Rectal smooth muscle tissue (tissue), 1 donor: ENCODE measurements at regions not wholly inside any gene's neighbourhood (a gene's known extent, or its start where the extent isn't known, plus 50 kb on each side); places are given as distances from the start of the nearest gene placed in this dataset.

Source experiments
- H3K27ac ChIP-seq: one replicate; pipeline ENCODE4 v1.7.0; 2013; ENCODE audit warnings: low read depth, low read length, inconsistent platforms
- H3K27me3 ChIP-seq: one replicate; pipeline ENCODE4 v1.7.0; 2013; ENCODE audit warnings: low read length; ENCODE audit not compliant: control insufficient read depth, insufficient read depth
- H3K36me3 ChIP-seq: one replicate; pipeline ENCODE4 v1.7.0; 2013; ENCODE audit warnings: low read length; ENCODE audit not compliant: control insufficient read depth, insufficient read depth
- H3K4me1 ChIP-seq: one replicate; pipeline ENCODE4 v1.7.0; 2013; ENCODE audit warnings: low read length; ENCODE audit not compliant: control insufficient read depth, insufficient read depth
- H3K4me3 ChIP-seq: one replicate; pipeline ENCODE4 v1.7.0; 2013; ENCODE audit warnings: low read length
- H3K9ac ChIP-seq: one replicate; pipeline ENCODE4 v1.7.0; 2013; ENCODE audit warnings: low read length

DNA sequence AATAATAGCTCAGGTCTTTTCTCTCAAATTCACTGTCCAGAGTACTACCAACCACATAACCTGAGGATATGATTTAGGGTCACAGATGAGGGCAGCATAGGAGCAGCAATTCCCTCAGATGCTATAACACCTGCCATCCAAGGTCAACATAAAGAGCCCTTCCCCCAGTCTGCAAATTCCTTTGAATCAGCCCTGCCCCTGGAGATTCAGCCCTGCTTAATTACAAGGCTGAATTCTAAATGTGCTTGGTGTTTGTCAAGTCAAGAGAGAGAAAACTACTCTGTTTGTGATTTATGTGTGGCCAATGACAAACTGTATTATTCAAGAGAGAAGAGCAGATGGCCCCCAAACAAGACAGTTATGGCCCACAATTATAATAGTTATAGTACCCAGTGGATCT lies 195.7 kb upstream of the ADGRL2 start:
- H3K9ac ChIP-seq: no peak overlapping the region
- no peak overlapping the region for H3K4me3 ChIP-seq
- no peaks in the 10 kb centered on the region for H3K36me3 ChIP-seq
- H3K27me3 ChIP-seq: no peaks in the 10 kb centered on the region
- no peak overlapping the region for H3K27ac ChIP-seq
- H3K4me1 ChIP-seq: no peaks in the 10 kb centered on the region

DNA sequence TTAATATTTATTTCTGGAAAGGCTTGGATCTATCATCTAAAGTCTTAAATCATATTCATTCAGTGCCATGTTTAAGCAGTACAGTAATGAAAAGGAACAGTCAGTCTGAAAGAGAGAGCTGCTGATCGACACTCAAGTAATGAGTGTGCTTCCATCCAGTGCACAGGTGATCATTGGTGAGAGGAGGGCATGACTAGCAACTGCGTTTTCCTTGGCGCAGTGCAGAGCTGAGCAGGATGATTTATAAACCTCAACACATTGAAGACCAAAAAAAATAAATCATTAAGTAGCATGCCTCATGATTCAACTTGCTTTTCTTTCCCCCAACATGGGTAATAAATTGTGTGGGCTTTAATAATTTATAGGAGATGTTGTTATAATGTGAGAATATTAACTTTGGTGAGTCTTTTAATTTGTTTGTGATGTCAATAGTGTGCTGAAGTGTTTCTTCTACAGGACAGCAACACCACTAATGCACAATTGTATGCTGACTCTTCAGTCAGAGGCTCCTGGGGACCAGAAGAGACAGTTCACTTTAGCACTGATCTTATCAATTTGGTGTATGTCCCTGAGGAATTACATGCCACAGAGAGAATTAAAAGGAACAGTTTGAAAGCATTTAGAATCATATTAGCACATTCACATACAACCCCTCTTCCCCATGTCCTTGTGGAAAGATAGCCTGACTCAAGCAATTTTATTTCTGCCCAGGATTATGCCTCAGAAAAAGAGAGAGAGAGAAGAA lies 199.7 kb upstream of the ADGRL2 start:
- no peak overlapping the region for H3K4me3 ChIP-seq
- no peak overlapping the region for H3K27ac ChIP-seq
- H3K36me3 ChIP-seq: no peaks in the 10 kb centered on the region
- no peaks in the 10 kb centered on the region for H3K4me1 ChIP-seq
- H3K27me3 ChIP-seq: no peaks in the 10 kb centered on the region
- no peak overlapping the region for H3K9ac ChIP-seq

DNA sequence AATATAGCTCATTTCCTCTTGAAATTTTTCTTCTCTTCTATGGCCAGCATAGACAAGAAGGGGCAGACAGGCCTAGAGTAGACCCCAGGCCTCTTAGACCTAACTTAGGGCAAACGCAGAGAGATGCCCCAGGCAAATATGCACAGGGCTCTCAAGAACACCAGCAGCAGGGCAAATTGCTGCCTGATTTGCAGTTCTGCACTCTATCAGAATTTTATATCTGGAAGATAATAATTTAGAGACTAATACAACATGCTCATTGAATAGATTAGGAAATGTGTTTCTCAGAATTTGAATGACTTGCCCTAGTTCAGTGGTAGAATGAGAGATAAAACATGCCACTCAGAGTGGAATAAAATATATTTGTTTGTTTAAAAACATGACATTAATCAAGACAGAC lies 200.4 kb upstream of the ADGRL2 start:
- H3K9ac ChIP-seq: no peak overlapping the region
- no peak overlapping the region for H3K27ac ChIP-seq
- no peaks in the 10 kb centered on the region for H3K4me1 ChIP-seq
- no peak overlapping the region for H3K4me3 ChIP-seq
- H3K27me3 ChIP-seq: no peaks in the 10 kb centered on the region
- H3K36me3 ChIP-seq: no peaks in the 10 kb centered on the region

DNA sequence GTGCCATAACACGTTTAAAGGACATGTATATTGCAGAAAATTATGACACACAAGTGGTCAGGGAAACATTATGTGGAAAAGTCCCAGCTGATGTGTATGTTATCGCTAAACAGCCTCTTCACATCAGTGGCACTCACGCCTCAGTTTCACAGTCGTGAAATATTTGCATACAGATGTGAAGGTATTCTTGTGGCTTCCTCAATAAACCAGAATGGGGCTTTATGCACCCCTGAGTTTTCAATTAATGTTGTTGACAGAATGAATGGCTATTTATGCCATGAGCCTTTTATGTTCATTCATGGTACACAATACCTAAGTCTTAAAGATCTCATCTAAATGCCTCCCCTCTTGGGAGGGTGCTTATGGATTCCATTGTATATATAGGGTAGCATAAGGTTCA lies 202.1 kb upstream of the ADGRL2 start:
- no peak overlapping the region for H3K4me3 ChIP-seq
- H3K4me1 ChIP-seq: no peaks in the 10 kb centered on the region
- no peak overlapping the region for H3K27ac ChIP-seq
- H3K27me3 ChIP-seq: no peaks in the 10 kb centered on the region
- no peak overlapping the region for H3K9ac ChIP-seq
- no peaks in the 10 kb centered on the region for H3K36me3 ChIP-seq

DNA sequence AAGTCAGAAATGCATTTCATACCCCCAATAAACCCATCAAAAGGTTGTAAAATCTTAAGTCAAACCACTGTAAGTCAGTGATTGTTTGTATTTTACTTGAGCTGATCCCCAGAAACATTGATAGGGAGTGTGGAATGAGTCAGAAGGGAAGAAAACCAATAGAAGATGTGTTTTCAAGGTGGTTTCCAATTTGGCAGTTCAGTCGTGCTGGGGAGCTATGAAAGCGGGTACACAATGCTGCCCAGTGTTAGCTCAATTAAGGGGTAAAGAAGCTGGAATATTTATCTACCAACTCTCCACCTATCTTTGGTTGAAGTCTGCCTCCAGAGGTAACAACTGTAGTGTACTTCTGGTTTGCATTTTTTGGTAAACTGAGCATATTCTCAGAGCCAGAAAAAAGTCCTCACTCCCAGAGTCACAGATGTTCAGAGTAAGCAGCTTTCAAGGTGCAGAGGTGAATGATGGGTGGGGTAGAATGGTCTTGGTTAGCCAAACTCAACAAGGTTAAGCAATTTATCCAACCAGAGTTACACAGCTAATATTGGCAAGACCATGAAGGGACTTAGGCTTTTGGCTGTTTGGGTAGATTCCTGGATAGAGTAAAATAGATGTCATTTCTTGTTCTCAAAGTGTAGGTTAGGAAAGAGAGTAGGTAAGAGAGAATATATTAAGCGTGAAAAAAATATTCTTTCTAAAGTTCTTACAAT lies 202.9 kb upstream of the ADGRL2 start:
- Histone ChIP-seq H3K27me3 (no peaks in the 10 kb centered on the region), H3K27ac (no peak overlapping the region), H3K9ac (no peak overlapping the region), H3K4me3 (no peak overlapping the region), H3K36me3 (no peaks in the 10 kb centered on the region), H3K4me1 (no peaks in the 10 kb centered on the region)

DNA sequence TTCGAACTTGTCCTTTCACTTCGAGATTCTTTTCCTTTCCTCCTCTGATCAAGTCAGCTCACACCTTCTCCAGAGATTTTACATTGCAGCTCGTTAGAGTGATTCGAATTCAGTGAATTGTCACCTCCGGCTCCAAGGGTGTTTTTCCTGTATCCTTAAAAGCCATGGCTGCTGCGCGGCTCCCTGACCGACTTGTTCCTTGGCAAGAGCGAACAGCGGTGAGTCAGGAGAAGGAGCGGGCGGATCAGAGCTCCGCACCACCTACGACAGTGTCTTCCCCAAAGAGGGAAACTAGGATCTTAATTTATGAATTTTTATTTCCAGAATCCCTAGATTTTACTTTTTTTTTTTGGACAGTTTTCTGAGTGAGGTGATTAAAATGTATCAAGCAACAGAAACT lies 204.4 kb upstream of the ADGRL2 start:
- Histone ChIP-seq H3K4me3 (no peak overlapping the region), H3K4me1 (no peaks in the 10 kb centered on the region), H3K27me3 (no peaks in the 10 kb centered on the region), H3K9ac (no peak overlapping the region), H3K27ac (no peak overlapping the region), H3K36me3 (no peaks in the 10 kb centered on the region)

DNA sequence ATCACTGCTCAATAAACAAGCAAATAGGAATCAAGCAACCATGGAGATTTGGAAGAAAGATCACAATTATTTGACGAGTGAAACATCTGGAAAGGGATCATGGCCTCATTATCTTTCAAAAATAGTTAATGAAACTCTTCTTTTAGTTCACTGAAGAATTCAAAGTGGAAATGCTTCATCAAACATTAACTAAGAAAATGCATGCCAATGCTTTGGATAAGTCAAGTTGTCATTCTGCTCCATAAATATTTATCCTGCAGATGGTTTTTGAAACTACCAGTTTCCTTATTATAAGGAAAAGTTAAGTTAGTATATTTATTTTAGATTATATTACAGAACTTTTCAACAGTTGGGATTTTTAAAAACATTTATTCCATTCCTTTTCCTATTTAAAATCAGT lies 206.5 kb upstream of the ADGRL2 start:
- no peaks in the 10 kb centered on the region for H3K27me3 ChIP-seq
- no peak overlapping the region for H3K27ac ChIP-seq
- no peaks in the 10 kb centered on the region for H3K36me3 ChIP-seq
- H3K9ac ChIP-seq: no peak overlapping the region
- H3K4me3 ChIP-seq: no peak overlapping the region
- no peaks in the 10 kb centered on the region for H3K4me1 ChIP-seq

DNA sequence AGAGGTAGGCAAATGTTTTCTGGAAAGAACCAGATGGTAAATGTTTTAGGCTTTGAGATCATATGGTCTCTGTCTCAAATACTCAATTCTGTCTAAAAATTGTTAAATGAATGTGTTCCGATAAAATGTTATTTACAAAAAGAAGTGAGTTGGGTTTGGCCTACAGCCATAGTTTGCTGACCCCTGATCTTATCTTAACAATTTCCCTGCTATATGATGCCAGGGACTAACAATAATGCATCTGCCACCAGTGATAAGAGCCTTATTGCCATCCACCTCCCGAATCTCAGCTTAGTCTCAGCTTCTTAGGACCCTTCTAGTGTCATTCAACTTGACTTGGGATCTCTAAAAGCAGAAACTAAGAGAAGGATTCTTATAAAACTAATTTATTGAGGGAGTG lies 208.5 kb upstream of the ADGRL2 start:
- Histone ChIP-seq H3K9ac (no peak overlapping the region), H3K27ac (no peak overlapping the region), H3K36me3 (no peaks in the 10 kb centered on the region), H3K4me3 (no peak overlapping the region), H3K27me3 (no peaks in the 10 kb centered on the region), H3K4me1 (no peaks in the 10 kb centered on the region)

DNA sequence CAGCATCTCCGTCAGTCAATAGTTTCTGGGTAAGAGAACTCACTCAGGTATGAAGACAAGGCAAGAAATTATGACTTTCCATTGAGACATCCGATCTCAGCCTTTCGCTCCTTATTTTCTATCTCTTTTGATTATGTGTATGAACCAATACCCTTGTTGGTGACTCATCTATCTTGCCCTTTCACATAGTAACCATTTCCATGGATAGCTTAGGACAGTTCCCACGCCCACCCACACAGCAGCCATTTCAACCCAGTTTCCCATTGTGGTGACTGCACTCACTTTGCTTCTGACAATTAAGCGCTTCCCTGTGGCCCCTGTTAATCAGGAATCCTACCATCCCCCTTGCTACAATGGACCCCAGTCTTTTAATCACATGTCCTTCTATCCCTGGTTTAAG lies 210.6 kb upstream of the ADGRL2 start:
- Histone ChIP-seq H3K27me3 (no peaks in the 10 kb centered on the region), H3K4me3 (no peak overlapping the region), H3K36me3 (no peaks in the 10 kb centered on the region), H3K9ac (no peak overlapping the region), H3K27ac (no peak overlapping the region), H3K4me1 (no peaks in the 10 kb centered on the region)

DNA sequence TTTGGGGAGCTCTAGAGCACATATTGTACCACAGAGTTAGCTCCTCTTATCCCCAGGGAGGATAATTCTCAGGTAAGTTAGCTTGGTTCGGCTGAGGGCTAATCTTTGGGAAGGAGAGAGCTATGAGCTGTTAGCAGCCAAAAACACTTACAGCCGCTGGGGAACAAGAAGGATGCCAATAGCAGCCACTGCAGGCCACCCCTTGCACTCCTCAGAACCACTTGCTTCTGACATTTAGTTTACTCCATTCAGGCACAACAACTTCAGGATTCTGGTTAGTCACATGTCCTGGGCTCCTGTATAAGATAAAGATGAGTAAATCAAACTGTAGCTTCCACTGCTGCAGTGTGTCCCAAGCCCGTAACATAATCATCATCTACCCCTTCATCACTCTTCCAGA lies 212.6 kb upstream of the ADGRL2 start:
- Histone ChIP-seq H3K4me1 (no peaks in the 10 kb centered on the region), H3K27me3 (no peaks in the 10 kb centered on the region), H3K27ac (no peak overlapping the region), H3K4me3 (no peak overlapping the region), H3K36me3 (no peaks in the 10 kb centered on the region), H3K9ac (no peak overlapping the region)

DNA sequence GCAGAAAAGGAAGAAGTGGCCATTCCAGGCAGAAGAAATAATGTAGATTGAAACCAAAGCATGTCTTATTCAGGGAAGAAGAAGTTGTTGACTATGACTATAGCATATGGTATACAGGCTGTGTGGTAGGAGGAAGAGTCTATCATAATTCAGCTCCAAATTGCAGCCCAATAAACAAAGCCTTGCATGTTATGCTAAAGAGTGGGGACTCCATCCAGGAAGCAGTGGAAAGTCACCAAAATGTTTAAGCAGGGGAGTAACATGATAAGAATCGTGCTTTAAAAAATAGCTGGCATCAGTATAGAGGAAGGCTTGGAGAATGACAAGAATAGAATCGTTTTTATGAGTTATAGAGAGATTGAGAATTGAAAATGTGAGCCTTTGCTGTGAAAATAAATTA lies 213.3 kb upstream of the ADGRL2 start:
- no peak overlapping the region for H3K4me3 ChIP-seq
- H3K9ac ChIP-seq: no peak overlapping the region
- no peaks in the 10 kb centered on the region for H3K36me3 ChIP-seq
- H3K27me3 ChIP-seq: no peaks in the 10 kb centered on the region
- H3K27ac ChIP-seq: no peak overlapping the region
- no peaks in the 10 kb centered on the region for H3K4me1 ChIP-seq

DNA sequence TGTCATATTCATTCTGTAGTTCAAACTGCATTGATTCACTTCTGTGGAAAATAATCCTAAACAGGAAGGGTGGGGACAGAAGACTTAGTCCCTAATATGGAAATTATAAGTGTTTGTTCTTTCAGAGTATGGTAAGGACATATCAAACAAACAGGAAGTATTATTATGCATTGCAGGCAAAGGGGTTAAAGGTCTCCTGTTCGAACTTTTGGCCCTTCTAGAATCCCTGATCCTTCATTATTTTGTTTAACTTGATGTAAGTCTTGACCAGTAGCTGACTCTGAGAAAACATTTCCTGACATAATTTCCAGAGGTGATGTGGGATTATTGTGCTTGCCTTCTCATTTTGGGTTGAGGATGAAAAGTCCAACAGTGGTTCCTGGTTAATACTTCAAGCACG lies 215.4 kb upstream of the ADGRL2 start:
- H3K36me3 ChIP-seq: no peaks in the 10 kb centered on the region
- no peak overlapping the region for H3K9ac ChIP-seq
- no peak overlapping the region for H3K4me3 ChIP-seq
- H3K27ac ChIP-seq: no peak overlapping the region
- no peaks in the 10 kb centered on the region for H3K4me1 ChIP-seq
- H3K27me3 ChIP-seq: no peaks in the 10 kb centered on the region

DNA sequence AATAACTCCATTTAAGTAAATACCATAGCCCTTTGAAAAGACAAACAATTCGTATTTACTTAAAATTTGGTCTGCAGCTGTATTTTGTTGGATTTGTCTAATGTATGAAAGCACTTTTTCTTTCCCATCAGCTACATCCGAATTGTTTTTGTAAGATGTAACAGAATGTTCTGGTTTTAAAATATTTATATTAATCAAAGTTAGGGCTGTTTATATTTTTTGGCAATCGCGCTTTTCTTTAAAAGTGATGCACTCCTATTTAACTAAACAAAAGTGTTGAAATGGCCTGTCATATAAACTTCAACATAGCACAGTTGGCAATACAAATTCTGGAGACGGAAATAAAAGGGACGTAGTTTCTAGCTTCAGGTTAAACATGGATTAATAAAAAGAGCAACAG lies 216.3 kb upstream of the ADGRL2 start:
- no peak overlapping the region for H3K9ac ChIP-seq
- H3K27me3 ChIP-seq: no peaks in the 10 kb centered on the region
- H3K4me1 ChIP-seq: no peaks in the 10 kb centered on the region
- no peak overlapping the region for H3K27ac ChIP-seq
- no peaks in the 10 kb centered on the region for H3K36me3 ChIP-seq
- no peak overlapping the region for H3K4me3 ChIP-seq
